ENCODE measurements at regions not wholly inside any gene's neighbourhood (a gene's known extent, or its start where the extent isn't known, plus 50 kb on each side); places are given as distances from the start of the nearest gene placed in this dataset.

DNA sequence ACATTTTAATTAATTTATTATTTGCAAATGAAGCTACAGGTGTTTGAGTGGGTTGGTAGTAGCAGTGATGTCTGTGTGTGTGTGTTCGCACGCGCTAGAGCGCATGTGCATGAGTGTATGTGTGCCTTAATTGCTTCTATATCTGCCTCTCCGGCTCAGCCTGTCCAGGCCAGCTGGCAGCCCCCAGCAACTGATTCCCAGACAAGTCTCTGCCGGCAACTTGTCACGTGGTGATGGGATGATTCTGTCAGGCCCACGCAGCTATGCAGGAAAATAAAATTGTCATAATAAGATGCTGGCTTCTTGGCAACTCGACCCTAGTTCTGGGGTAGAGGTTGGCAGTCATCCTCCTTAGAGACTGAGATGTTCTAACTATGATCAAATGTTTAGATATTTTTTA lies 712.8 kb upstream of the SOX9 start:
- TF ChIP-seq, protein P1, sequence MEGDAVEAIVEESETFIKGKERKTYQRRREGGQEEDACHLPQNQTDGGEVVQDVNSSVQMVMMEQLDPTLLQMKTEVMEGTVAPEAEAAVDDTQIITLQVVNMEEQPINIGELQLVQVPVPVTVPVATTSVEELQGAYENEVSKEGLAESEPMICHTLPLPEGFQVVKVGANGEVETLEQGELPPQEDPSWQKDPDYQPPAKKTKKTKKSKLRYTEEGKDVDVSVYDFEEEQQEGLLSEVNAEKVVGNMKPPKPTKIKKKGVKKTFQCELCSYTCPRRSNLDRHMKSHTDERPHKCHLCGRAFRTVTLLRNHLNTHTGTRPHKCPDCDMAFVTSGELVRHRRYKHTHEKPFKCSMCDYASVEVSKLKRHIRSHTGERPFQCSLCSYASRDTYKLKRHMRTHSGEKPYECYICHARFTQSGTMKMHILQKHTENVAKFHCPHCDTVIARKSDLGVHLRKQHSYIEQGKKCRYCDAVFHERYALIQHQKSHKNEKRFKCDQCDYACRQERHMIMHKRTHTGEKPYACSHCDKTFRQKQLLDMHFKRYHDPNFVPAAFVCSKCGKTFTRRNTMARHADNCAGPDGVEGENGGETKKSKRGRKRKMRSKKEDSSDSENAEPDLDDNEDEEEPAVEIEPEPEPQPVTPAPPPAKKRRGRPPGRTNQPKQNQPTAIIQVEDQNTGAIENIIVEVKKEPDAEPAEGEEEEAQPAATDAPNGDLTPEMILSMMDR (IDR thresholded peaks at IDR 0.05) = no peak
- no peak for TF ChIP-seq POLR2A (IDR thresholded peaks at IDR 0.05)

Data from Peyer's patch (tissue), 4 donors.